Endothelial cell of umbilical vein (primary cell): ENCODE measurements at regions not wholly inside any gene's neighbourhood (a gene's known extent, or its start where the extent isn't known, plus 50 kb on each side); places are given as distances from the start of the nearest gene placed in this dataset.

Source experiments
- BruUV-seq: library from RNA; stranded (reverse); fragments of 400-500 nt; replicated peaks from 2 replicates; lab custom pipeline; 2021; lab: Mats Ljungman, UMichigan
- CTCF ChIA-PET: fragments of 300-600, 350-600 bp; sonication (Branson Sonifier 250); formaldehyde crosslinking; loops from one replicate; lab custom pipeline; 2021; ENCODE audit warnings: antibody characterized with exemption, inconsistent platforms; lab: Charles Lee
- POLR2A ChIA-PET: fragments of 300-600, 350-600 bp; sonication (Branson Sonifier 250); formaldehyde crosslinking; loops from one replicate; lab custom pipeline; 2021; ENCODE audit warnings: antibody characterized with exemption, inconsistent platforms; lab: Charles Lee
- DNase-seq: peaks from one replicate; pipeline ENCODE4 v3.0.0-alpha.2; 2011; ENCODE audit warnings: low read depth, low spot score
- FAIRE-seq: peaks from 2 replicates; lab custom pipeline; 2011; peaks lifted over from hg19 to GRCh38; lab: Jason Lieb, UNC
- H2AFZ ChIP-seq: 2 replicates; pipeline ENCODE4 v1.6.0; 2012; ENCODE audit warnings: low read depth, low read length, control low read depth, inconsistent platforms
- H3K27ac ChIP-seq: 2 replicates; pipeline ENCODE4 v1.5.1; 2011; ENCODE audit warnings: low read depth, mild to moderate bottlenecking, control low read depth, low read length, moderate library complexity; ENCODE audit not compliant: insufficient read depth
- H3K27me3 ChIP-seq, 2 experiments: 2 replicates each; pipeline versions ENCODE4 v1.6.0 to v1.6.1; 2011; ENCODE audit warnings: low read length in 2 of 2, mixed read lengths in 1 of 2; ENCODE audit not compliant: control insufficient read depth in 2 of 2, insufficient read depth in 2 of 2
- H3K36me3 ChIP-seq, 2 experiments: 2 replicates in 1 of 2; 3 replicates in 1 of 2; pipeline ENCODE4 v1.5.1; 2011; ENCODE audit warnings: low read length in 2 of 2, mild to moderate bottlenecking in 1 of 2, moderate library complexity in 1 of 2; ENCODE audit not compliant: control insufficient read depth in 2 of 2, insufficient read depth in 2 of 2; ENCODE audit errors: extremely low read depth in 1 of 2
- H3K4me1 ChIP-seq: 3 replicates; pipeline ENCODE4 v1.5.1; 2011; ENCODE audit warnings: mild to moderate bottlenecking, low read length; ENCODE audit not compliant: control insufficient read depth, insufficient read depth; ENCODE audit errors: extremely low read depth
- H3K4me2 ChIP-seq: 2 replicates; pipeline ENCODE4 v1.6.1; 2011; ENCODE audit warnings: low read length, control low read depth, mixed read lengths; ENCODE audit not compliant: insufficient read depth
- H3K4me3 ChIP-seq, 3 experiments: fragments of 200-600 bp in 1 of 3; sonication (generic), shearing (Covaris generic) in 1 of 3; replicated peaks in 1 of 3; 2 replicates each; pipeline ENCODE4 v1.5.1; 2011 to 2016; ENCODE audit warnings: control low read depth in 3 of 3, low read length in 3 of 3, mild to moderate bottlenecking in 2 of 3, inconsistent platforms in 1 of 3, low read depth in 1 of 3, moderate library complexity in 1 of 3; ENCODE audit not compliant: insufficient read depth in 1 of 3
- H3K79me2 ChIP-seq: 2 replicates; pipeline ENCODE4 v1.6.0; 2012; ENCODE audit warnings: low read length, inconsistent platforms; ENCODE audit not compliant: control insufficient read depth, insufficient read depth
- H3K9ac ChIP-seq: replicated peaks from 2 replicates; pipeline ENCODE3; 2011; ENCODE audit warnings: low read length, control low read depth; ENCODE audit not compliant: insufficient read depth; ENCODE audit errors: extremely low read depth
- H3K9me1 ChIP-seq: replicated peaks from 3 replicates; pipeline ENCODE4 v1.6.0; 2011; ENCODE audit warnings: mild to moderate bottlenecking, low read length; ENCODE audit not compliant: control insufficient read depth, insufficient read depth; ENCODE audit errors: extremely low read depth
- H3K9me3 ChIP-seq: replicated peaks from 2 replicates; pipeline ENCODE4 v1.5.1; 2012; ENCODE audit warnings: low read length, inconsistent platforms; ENCODE audit not compliant: control insufficient read depth, insufficient read depth
- H4K20me1 ChIP-seq: replicated peaks from 2 replicates; pipeline ENCODE3; 2011; ENCODE audit warnings: mild to moderate bottlenecking, low read length; ENCODE audit not compliant: control insufficient read depth, insufficient read depth; ENCODE audit errors: extremely low read depth
- CTCF ChIP-seq, 2 donors: IDR thresholded peaks; 1 replicate in 1 of 2; 2 replicates in 1 of 2; pipeline ENCODE4 v1.5.1; 2011; ENCODE audit warnings: low read length in 2 of 2, mild to moderate bottlenecking in 2 of 2, moderate library complexity in 2 of 2, control low read depth in 1 of 2, inconsistent platforms in 1 of 2, low read depth in 1 of 2; ENCODE audit not compliant: insufficient read depth in 1 of 2; ENCODE audit errors: extremely low read depth in 1 of 2
- EZH2 ChIP-seq: IDR thresholded peaks from 2 replicates; pipeline ENCODE4 v1.6.1; 2012; ENCODE audit warnings: borderline replicate concordance, low read depth, mild to moderate bottlenecking, moderate library complexity, low read length, inconsistent platforms; ENCODE audit not compliant: severe bottlenecking
- MAX ChIP-seq: IDR thresholded peaks from 2 replicates; pipeline ENCODE4 v1.6.1; 2011; ENCODE audit not compliant: insufficient read depth, insufficient read length
- MYC ChIP-seq: IDR thresholded peaks from one replicate; pipeline ENCODE4 v1.6.1; 2011; ENCODE audit warnings: mild to moderate bottlenecking, low read depth, low read length
- POLR2AphosphoS5 ChIP-seq: IDR thresholded peaks from 2 replicates; pipeline ENCODE4 v1.6.1; 2012; ENCODE audit warnings: low read depth, mild to moderate bottlenecking, control low read depth, low read length, moderate library complexity; ENCODE audit not compliant: insufficient read depth
- dilution Hi-C: fragments of 300-500 bp; cut with MboI; formaldehyde crosslinking; loops from one replicate; pipeline ENCODE4 v1.15.0; 2019; ENCODE audit warnings: low sequenced_read_pairs; ENCODE audit not compliant: extremely low pct_ligation_motif_present
- intact Hi-C: fragments of 100-400 bp; cut with micrococcal nuclease; formaldehyde crosslinking; loops from one replicate; pipeline ENCODE4 v1.10.0; 2022

GRCh38 chr3:144650380-144650779 lies 678.8 kb downstream of the DIPK2A start:
- dilution Hi-C loops, result no loop called here
- no peak for FAIRE-seq
- CTCF ChIA-PET, result no interaction called here

More at GRCh38 chr3:144650380-144650779, 678.8 kb downstream of the DIPK2A start:
- Histone ChIP-seq H3K4me2 (no peak overlapping the region), H4K20me1 (no peaks in the 10 kb centered on the region), H3K27ac (no peak overlapping the region), H3K4me3 (no peak overlapping the region), H3K4me1 (no peaks in the 10 kb centered on the region), H3K79me2 (no peaks in the 10 kb centered on the region), H2AFZ (no peak overlapping the region), H3K36me3 (no peaks in the 10 kb centered on the region), H3K27me3 (no peaks in the 10 kb centered on the region), H3K9me1 (no peaks in the 10 kb centered on the region), H3K9me3 (no peaks in the 10 kb centered on the region), H3K9ac (no peak overlapping the region)
- intact Hi-C loops, result no loop called here
- no TSS peak for BruUV-seq
- POLR2A ChIA-PET, result no interaction called here
- DNase-seq, result no peak
- TF ChIP-seq EZH2, result no peak
- no peak for TF ChIP-seq MAX
- no peak for TF ChIP-seq POLR2AphosphoS5
- no peak for TF ChIP-seq CTCF (IDR thresholded peaks at IDR 0.05; ENCODE audit: extremely low read depth in 1 of 2, insufficient read depth in 1 of 2, low read depth in 1 of 2, low read length in 2 of 2)
- no peak for TF ChIP-seq MYC
